ENCODE measurements at regions not wholly inside any gene's neighbourhood (a gene's known extent, or its start where the extent isn't known, plus 50 kb on each side); places are given as distances from the start of the nearest gene placed in this dataset.
A peak's percentile ranks its signal among the peaks of the same experiment; 100 is the strongest.
"Not testable (repeated sequence)": the region's sequence is repeated elsewhere in the genome, so short reads cannot be mapped to it uniquely, and the experiment has no call there.

- TF ChIP-seq, protein P1, sequence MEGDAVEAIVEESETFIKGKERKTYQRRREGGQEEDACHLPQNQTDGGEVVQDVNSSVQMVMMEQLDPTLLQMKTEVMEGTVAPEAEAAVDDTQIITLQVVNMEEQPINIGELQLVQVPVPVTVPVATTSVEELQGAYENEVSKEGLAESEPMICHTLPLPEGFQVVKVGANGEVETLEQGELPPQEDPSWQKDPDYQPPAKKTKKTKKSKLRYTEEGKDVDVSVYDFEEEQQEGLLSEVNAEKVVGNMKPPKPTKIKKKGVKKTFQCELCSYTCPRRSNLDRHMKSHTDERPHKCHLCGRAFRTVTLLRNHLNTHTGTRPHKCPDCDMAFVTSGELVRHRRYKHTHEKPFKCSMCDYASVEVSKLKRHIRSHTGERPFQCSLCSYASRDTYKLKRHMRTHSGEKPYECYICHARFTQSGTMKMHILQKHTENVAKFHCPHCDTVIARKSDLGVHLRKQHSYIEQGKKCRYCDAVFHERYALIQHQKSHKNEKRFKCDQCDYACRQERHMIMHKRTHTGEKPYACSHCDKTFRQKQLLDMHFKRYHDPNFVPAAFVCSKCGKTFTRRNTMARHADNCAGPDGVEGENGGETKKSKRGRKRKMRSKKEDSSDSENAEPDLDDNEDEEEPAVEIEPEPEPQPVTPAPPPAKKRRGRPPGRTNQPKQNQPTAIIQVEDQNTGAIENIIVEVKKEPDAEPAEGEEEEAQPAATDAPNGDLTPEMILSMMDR (IDR thresholded peaks at IDR 0.05; ENCODE audit: low read depth, low read length): no peak
- no peak overlapping the region for H3K4me3 ChIP-seq (ENCODE audit: low read depth, low read length)
- no peak for DNase-seq (ENCODE audit: low read depth, low spot score)
- in situ Hi-C loops (cut with HindIII; ENCODE audit: low sequenced_read_pairs): no loop called here
These were observed 68.1 kb upstream of the DCD start for GRCh38 chr12:54716261-54716660.

DNA sequence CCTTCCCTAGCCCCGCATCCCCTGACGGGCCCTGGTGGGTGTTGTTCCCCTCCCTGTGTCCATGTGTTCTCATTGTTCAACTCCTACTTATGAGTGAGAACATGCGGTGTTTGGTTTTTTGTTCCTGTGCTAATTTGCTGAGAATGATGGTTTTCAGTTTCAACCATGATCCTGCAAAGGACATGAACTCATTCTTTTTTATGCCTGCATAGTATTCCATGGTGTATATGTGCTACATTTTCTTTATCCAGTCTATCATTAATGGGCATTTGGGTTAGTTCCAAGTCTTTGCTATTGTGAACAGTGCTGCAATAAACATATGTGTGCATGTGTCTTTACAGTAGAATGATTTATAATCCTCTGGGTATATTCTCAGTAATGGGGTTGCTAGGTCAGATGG lies 65.7 kb upstream of the DCD start:
- H3K4me3 ChIP-seq (ENCODE audit: low read depth, low read length); in situ Hi-C loops (cut with HindIII; ENCODE audit: low sequenced_read_pairs); DNase-seq (ENCODE audit: low read depth, low spot score): not testable (repeated sequence)

GRCh38 chr12:54711669-54712068 lies 63.5 kb upstream of the DCD start:
- no peak overlapping the region for H3K4me3 ChIP-seq (ENCODE audit: low read depth, low read length)
- in situ Hi-C loops (cut with HindIII; ENCODE audit: low sequenced_read_pairs): no loop called here
- TF ChIP-seq, protein P1 (IDR thresholded peaks at IDR 0.05; ENCODE audit: low read depth, low read length): no peak
- DNase-seq (ENCODE audit: low read depth, low spot score): no peak

DNA sequence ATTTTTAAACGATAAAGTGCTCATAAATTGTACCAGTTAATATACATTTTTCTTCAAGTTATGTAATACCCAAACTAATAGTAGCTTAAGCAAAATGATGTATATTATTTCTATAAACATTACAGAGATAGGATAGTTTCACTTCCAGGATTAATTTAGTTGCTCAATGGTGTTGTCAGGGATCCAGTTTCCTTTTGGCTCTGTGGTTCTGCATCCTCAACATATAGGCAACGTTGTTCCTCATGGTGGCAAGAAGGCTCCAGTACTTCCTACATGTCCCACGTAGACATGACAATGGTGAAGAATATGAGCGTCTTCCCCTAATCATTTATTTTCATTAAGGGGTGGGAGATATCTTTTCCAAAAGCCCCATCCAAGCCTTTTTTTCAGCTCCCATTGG lies 60.7 kb upstream of the DCD start:
- in situ Hi-C loops (cut with HindIII; ENCODE audit: low sequenced_read_pairs): no loop called here
- no peak for DNase-seq (ENCODE audit: low read depth, low spot score)
- TF ChIP-seq, protein P1 (IDR thresholded peaks at IDR 0.05; ENCODE audit: low read depth, low read length): no peak
- H3K4me3 ChIP-seq (ENCODE audit: low read depth, low read length): no peak overlapping the region

DNA sequence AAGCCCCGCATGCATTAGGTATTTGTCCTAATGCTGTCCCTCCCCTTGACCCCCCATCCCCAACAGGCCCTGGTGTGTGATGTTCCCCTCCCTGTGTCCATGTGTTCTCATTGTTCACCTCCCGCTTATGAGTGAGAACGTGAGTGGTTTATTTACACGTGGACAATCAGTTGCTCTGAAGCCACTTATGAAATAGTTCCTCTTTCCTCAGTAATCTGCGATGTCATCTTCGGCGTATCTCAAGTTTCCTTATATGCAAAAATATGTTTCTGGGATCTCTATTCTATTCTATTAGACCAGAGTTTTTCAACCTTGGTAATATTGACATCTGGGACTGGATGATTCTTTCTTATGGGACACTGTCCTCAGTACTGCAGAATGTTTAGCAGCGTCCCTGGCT lies 56.0 kb upstream of the DCD start:
- in situ Hi-C loops (cut with HindIII; ENCODE audit: low sequenced_read_pairs): no loop called here
- H3K4me3 ChIP-seq (ENCODE audit: low read depth, low read length): no peak overlapping the region
- TF ChIP-seq, protein P1 (IDR thresholded peaks at IDR 0.05; ENCODE audit: low read depth, low read length): no peak
- DNase-seq (ENCODE audit: low read depth, low spot score): no peak

DNA sequence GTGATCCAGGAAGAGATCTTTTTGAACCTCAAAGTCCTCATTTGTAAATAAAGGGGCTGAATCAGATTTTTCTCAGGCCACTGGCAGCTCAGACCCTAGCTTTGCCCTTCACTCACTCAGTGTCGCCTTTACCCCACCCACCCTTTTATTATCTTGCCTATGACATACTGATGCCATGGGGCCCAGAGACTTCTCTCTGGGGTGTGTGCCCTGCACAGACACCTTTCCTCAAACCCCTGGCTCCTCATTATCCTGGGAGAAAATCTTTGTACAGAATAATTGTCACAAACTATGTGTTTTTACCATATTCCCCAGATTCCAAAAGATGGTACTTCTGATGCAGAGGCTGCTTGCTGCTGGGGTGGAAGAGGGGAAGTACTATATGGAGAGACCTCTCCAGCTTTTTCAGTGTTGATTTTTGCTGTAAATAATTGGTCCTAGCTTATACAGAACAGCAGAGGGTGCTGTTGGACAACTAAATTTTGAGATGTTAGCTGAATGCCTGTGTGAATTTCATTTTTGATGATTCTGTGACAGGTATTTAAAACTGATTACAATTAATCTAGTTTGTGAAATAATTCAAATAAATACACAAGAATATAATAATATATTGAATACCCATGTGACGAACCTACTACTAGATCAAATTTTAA lies 53.9 kb upstream of the DCD start:
- in situ Hi-C loops (cut with HindIII; ENCODE audit: low sequenced_read_pairs): no loop called here
- DNase-seq (ENCODE audit: low read depth, low spot score): peak; percentile 32

GRCh38 chr12:54700849-54701248 lies 52.7 kb upstream of the DCD start:
- DNase-seq (ENCODE audit: low read depth, low spot score): no peak
- H3K4me3 ChIP-seq (ENCODE audit: low read depth, low read length): no peak overlapping the region
- in situ Hi-C loops (cut with HindIII; ENCODE audit: low sequenced_read_pairs): no loop called here
- TF ChIP-seq, protein P1 (IDR thresholded peaks at IDR 0.05; ENCODE audit: low read depth, low read length): no peak

More for the DNA sequence above, 53.9 kb upstream of the DCD start:
- H3K4me3 ChIP-seq (ENCODE audit: low read depth, low read length): no peak overlapping the region
- TF ChIP-seq, protein P1 (IDR thresholded peaks at IDR 0.05; ENCODE audit: low read depth, low read length): peak; percentile 59
